ENCODE measurements at regions not wholly inside any gene's neighbourhood (a gene's known extent, or its start where the extent isn't known, plus 50 kb on each side); places are given as distances from the start of the nearest gene placed in this dataset.

- DNase-seq (ENCODE audit: extremely low read depth, low read depth): no peak
Measured at GRCh38 chr12:20211541-20211940, 156.8 kb upstream of the PDE3A start.

- no peak for DNase-seq (ENCODE audit: extremely low read depth, low read depth)
Measured at GRCh38 chr12:20211981-20212421, 156.3 kb upstream of the PDE3A start.

DNA sequence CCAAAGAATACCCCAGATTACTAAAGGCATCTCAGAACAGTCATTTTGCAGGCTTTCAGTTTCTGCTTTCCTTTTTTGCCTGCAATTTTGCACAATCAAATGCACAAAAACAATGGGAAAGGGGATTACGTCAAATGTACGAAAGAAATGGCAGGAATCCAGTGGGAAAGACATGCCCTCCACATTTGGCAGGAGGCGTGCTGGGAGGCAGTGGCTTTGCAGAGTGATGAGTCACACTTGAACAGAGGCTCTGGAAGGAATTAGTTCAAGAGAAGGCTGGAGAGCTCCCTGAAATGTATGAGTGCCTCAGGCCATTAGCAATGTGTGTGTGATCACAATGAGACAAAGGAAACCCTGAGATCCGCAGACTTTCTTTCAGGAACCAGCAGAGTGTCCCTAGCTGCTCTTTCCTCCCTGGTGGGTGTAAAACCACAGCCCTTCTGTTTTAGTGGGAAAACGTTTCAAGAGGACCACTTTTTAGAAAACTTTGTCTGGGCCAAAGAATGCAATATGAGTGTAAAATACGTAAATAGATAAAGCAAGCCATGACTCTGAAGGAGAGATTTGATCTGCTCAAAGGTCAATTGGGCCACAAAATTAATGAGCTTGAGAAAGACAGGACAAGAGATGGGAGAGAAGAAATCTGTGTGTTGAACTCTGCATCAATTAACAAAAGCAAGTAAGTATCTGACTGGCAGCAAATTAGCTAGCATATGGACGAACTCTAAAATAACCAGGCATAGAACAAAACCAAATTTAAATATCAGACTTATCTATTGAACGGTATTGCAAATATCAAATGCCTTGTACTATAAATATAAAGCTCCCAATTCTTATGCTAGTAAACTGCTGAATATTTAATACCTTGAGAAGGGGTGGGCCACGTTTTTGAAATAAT is 155.4 kb upstream of the PDE3A start:
- peak; percentile 98 for DNase-seq (ENCODE audit: extremely low read depth, low read depth)

- no peak for DNase-seq (ENCODE audit: extremely low read depth, low read depth)
Measured at GRCh38 chr12:20213723-20214625, 154.4 kb upstream of the PDE3A start.

- DNase-seq (ENCODE audit: extremely low read depth, low read depth): no peak
Measured at GRCh38 chr12:20220339-20220738, 148.0 kb upstream of the PDE3A start.

- no peak for DNase-seq (ENCODE audit: extremely low read depth, low read depth)
Measured at GRCh38 chr12:20232931-20233675, 135.2 kb upstream of the PDE3A start.

DNA sequence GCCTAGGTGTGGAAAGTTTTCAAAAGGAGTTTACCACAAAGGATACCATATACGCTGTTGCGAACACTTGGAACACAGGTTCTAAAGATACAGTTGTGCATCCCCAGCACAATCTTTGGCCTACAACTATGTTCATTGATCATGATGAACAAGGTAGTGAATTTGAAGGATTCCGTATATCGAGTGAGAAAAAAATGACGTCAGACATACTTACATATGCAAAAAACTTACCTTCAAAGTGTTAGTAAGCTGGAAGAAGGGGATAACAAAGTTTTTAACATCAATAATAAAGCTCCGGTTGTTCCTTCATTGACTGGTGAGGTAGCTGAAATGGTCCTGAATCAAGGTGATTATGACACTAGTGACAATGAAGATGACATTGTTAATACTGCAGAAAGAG is 133.9 kb upstream of the PDE3A start:
- no peak for DNase-seq (ENCODE audit: extremely low read depth, low read depth)

GRCh38 chr12:20237091-20237490 is 131.2 kb upstream of the PDE3A start:
- no peak for DNase-seq (ENCODE audit: extremely low read depth, low read depth)

DNA sequence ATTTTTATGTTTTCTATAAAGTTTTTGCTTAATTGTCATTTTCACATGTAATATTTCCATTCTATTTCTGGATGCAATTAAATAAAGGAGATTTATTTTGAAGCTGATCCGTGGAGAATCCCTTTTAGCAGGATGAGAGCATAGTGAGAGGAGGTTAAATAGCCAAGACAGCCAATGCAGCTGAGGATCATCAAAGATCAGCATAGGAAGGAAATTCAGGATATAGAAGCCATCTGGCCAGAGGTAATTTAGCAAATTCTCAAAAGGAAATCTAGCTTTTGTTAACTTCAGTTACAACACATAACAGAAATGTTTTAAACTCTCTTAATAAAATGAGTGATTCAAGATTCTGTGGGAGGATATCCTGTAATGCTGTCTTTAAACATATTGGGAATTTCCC is 122.8 kb upstream of the PDE3A start:
- DNase-seq (ENCODE audit: extremely low read depth, low read depth): no peak

DNA sequence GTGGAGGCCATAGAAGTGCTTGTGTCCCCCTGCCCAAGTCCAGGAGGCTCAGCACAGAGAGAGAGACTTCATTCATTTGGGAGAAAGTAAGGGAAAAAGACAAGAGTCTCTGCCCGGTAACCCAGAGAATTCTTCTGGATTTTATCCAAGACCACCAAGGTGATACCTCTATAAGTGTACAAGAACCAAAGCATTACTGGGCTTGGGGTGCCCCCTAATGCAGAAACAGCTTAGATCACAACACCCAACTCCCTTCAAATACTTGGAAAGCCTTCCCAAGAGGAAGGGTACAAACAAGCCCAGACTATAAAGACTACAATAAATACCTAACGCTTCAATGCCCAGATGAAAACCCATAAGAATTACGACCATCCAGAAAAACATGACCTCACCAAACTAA is 119.7 kb upstream of the PDE3A start:
- DNase-seq (ENCODE audit: extremely low read depth, low read depth): no peak

- no peak for DNase-seq (ENCODE audit: extremely low read depth, low read depth)
Measured at GRCh38 chr12:20250761-20251160, 117.6 kb upstream of the PDE3A start.

DNA sequence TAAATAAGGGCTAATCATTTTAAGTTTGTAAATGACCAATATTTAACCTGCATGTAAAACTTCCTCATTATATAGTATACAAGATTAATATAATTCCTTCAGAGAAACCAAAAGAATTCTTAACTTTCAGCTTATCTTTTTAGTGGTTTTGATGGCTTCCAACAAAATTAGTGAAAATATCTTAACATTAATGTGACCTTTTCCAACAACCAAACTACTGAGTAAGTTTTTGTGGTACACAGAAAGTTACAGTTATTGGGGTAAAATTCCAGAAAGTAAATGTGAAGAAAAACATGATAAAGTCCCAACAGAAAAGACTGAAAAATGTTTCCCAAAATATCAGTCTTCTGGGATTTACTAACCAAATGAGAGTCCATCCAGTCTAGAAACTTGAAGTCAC is 111.0 kb upstream of the PDE3A start:
- no peak for DNase-seq (ENCODE audit: extremely low read depth, low read depth)

DNA sequence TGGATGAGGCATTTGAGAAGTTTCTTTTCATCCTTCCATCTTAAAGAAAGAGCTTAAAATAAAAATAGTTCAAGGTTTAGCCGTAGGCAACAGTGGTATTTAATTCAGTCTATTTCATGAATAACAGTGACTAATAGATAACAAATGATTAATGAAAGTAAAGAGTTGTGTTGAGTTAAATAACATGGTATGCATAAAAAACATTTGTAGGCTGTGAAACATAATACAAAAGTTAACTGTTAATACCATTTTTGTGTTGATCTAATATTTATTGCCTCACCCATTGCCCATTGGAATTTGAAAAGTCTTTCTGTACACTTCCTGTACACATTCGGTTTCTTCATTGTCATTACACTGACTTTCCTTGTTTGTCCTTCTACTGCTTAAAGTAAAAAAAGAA is 108.6 kb upstream of the PDE3A start:
- no peak for DNase-seq (ENCODE audit: extremely low read depth, low read depth)

DNA sequence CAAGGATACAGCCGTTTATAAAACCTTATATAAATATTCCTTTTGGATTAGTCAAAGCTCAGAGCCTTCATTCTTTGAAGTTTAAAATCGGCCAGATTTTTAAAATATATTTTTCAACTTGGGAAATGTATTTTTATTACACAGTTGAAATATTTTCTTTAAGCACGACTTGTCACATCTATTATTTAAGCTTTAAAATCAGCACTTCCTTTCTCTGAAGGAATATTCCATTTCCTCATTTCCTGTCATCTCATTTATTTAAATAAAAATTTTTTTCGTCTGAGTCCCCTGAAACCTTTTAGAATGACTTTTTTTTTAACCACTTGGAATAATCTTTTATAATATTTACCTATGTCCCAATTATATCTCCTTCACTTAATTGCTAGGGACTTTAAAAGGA is 107.5 kb upstream of the PDE3A start:
- no peak for DNase-seq (ENCODE audit: extremely low read depth, low read depth)

DNA sequence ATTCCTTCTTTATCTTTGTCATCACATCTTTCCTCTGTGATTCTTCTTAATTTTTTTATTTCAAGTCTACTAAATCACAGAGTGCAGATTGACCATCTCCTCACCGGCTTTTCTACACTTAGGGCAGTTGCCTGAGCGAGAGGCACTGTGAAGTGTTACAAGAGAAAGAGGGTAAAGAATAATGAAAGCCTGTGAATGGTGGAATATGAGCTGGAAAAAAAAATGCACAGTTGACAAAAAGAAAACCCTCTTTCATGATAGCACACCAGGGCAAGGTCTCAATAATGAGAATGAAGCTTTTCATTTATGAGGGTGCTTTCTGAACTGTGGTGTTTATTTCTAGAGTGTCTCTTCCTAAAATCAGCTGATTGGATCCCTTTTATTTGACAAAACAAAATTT is 106.2 kb upstream of the PDE3A start:
- DNase-seq (ENCODE audit: extremely low read depth, low read depth): no peak

GRCh38 chr12:20264026-20264425 is 104.3 kb upstream of the PDE3A start:
- DNase-seq (ENCODE audit: extremely low read depth, low read depth): no peak

DNA sequence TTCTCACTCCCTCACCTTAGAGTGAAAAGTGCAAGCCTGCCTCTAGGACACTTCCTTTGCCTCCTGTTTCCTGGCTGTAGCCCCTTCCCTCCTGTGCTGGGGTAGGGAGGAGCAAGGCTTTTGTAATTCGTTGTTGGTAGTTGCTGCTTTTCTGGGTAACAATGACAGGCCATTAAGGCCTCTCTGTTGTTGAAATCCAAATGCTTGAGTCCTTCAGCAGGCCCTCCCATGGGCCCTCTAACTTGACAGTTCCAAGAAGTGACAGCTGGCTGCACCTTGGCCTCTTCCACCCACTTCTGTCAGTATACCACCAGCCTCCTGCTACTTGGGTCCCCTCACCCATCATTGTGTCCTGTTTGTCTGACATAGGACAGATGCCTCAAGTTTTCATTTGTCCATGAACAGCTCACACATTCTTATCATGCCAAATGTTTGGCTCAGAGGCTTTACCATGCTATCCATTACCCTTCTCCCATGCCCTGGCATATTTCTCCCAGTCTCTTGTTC is 103.7 kb upstream of the PDE3A start:
- DNase-seq (ENCODE audit: extremely low read depth, low read depth): no peak

GRCh38 chr12:20268121-20268732 is 100.1 kb upstream of the PDE3A start:
- no peak for DNase-seq (ENCODE audit: extremely low read depth, low read depth)

GRCh38 chr12:20268771-20269170 is 99.6 kb upstream of the PDE3A start:
- no peak for DNase-seq (ENCODE audit: extremely low read depth, low read depth)

DNA sequence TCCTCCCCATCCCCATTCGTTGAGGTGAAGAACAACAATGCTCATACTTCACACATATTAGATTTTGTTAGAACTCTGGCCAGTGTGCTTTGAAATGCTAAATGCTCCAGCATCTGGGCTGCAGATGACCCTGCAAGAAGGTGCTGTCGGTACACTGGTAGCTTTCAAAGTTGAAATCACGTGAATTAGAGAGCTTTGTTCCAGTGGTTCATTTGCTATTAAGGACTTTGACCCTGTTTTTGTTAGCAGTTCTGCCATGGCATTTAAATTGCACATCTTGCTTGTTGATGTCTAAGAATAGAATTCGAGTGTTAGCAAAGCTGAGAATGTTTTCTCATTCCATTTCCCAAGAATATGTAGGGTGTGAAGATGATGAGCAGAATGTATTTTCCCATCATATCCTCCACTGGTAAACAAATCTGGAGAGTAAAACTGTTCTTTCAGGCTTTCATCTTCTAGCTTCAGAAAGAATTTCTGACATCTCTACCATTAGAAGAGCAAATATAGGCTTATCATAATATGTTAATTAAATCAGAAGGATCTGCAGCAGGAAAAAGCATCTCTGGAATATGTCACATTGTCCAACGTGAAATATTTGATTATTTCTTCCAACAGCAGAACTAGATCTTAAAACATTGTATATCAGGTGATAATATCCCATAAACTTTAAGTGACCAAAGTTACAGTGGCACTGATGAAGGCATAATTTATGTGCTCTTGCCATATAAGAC is 98.8 kb upstream of the PDE3A start:
- no peak for DNase-seq (ENCODE audit: extremely low read depth, low read depth)

Measured in NCI-H460 (cell line).